22Rv1 (cell line): ENCODE measurements at regions not wholly inside any gene's neighbourhood (a gene's known extent, or its start where the extent isn't known, plus 50 kb on each side); places are given as distances from the start of the nearest gene placed in this dataset.
"Not testable (repeated sequence)": the region's sequence is repeated elsewhere in the genome, so short reads cannot be mapped to it uniquely, and the experiment has no call there.

ENCODE experiments used
- ZFX ChIP-seq: fragments of 450-650 bp; IDR thresholded peaks from 2 replicates; pipeline ENCODE4 v1.6.1; 2017; ENCODE audit warnings: antibody characterized with exemption, borderline replicate concordance
- TF ChIP-seq, protein P1 (sequence below): fragments of 450-650 bp; IDR thresholded peaks from 2 replicates; pipeline ENCODE4 v1.5.1; 2017; ENCODE audit warnings: mild to moderate bottlenecking

DNA sequence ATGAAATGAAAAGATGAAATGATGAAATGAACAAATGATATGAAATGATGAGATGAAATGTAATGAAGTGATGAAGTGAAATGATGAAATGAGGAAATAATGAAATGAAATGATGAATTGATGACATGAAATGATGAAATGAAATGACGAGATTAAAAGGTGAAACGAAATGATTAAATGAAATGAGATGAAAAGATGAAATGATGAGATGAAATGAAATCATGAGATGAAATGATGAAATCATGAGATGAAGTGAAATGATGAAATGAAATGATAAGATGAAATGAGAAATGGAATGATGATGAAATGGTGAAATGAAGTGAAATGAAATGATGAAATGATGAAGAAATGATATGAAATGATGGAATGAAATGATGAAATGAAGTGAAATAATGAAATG is 221.7 kb upstream of the VKORC1L1 start:
- TF ChIP-seq, protein P1, sequence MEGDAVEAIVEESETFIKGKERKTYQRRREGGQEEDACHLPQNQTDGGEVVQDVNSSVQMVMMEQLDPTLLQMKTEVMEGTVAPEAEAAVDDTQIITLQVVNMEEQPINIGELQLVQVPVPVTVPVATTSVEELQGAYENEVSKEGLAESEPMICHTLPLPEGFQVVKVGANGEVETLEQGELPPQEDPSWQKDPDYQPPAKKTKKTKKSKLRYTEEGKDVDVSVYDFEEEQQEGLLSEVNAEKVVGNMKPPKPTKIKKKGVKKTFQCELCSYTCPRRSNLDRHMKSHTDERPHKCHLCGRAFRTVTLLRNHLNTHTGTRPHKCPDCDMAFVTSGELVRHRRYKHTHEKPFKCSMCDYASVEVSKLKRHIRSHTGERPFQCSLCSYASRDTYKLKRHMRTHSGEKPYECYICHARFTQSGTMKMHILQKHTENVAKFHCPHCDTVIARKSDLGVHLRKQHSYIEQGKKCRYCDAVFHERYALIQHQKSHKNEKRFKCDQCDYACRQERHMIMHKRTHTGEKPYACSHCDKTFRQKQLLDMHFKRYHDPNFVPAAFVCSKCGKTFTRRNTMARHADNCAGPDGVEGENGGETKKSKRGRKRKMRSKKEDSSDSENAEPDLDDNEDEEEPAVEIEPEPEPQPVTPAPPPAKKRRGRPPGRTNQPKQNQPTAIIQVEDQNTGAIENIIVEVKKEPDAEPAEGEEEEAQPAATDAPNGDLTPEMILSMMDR: not testable (repeated sequence)
- TF ChIP-seq ZFX: not testable (repeated sequence)
